Loucy (cell line): ENCODE measurements at regions not wholly inside any gene's neighbourhood (a gene's known extent, or its start where the extent isn't known, plus 50 kb on each side); places are given as distances from the start of the nearest gene placed in this dataset.

Source experiments
- EZH2phosphoT487 ChIP-seq: fragments of 200-600 bp; IDR thresholded peaks from 2 replicates; pipeline ENCODE4 v1.6.1; 2018; ENCODE audit warnings: antibody characterized with exemption, mild to moderate bottlenecking, moderate library complexity, borderline replicate concordance
- TF ChIP-seq, protein P1 (sequence below): fragments of 200-600 bp; sonication (generic); conservative IDR thresholded peaks from 2 replicates; pipeline ENCODE4 v1.5.1; 2014; ENCODE audit warnings: mild to moderate bottlenecking, antibody characterized with exemption, low read length

- TF ChIP-seq, protein P1, sequence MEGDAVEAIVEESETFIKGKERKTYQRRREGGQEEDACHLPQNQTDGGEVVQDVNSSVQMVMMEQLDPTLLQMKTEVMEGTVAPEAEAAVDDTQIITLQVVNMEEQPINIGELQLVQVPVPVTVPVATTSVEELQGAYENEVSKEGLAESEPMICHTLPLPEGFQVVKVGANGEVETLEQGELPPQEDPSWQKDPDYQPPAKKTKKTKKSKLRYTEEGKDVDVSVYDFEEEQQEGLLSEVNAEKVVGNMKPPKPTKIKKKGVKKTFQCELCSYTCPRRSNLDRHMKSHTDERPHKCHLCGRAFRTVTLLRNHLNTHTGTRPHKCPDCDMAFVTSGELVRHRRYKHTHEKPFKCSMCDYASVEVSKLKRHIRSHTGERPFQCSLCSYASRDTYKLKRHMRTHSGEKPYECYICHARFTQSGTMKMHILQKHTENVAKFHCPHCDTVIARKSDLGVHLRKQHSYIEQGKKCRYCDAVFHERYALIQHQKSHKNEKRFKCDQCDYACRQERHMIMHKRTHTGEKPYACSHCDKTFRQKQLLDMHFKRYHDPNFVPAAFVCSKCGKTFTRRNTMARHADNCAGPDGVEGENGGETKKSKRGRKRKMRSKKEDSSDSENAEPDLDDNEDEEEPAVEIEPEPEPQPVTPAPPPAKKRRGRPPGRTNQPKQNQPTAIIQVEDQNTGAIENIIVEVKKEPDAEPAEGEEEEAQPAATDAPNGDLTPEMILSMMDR = no peak
- no peak for TF ChIP-seq EZH2phosphoT487
Observed at GRCh38 chr1:212201461-212201860, 83.7 kb upstream of the PPP2R5A start.
